DMS 273 (cell line): ENCODE measurements at regions not wholly inside any gene's neighbourhood (a gene's known extent, or its start where the extent isn't known, plus 50 kb on each side); places are given as distances from the start of the nearest gene placed in this dataset.
"Not testable (repeated sequence)": the region's sequence is repeated elsewhere in the genome, so short reads cannot be mapped to it uniquely, and the experiment has no call there.

Experiments used
- DNase-seq: peaks from one replicate; lab custom pipeline; 2025; ENCODE audit not compliant: unreplicated experiment; lab: John Stamatoyannopoulos, UW

DNA sequence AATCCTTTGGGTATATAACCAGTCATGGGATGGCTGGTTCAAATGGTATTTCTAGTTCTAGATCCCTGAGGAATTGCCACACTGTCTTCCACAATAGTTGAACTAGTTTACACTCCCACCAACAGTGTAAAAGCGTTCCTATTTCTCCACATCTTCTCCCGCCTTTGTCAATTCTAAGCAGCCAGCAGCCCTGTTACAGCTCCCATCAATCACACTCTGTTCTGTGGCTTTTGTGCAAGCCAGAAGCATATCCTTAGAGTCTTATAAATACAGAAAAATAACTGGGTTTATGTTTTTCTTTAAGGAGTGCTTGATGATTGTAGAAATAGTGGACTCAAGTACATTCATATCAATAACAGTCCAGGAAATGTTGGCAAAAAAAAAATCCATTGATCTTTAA lies 232.9 kb downstream of the ASMT start:
- DNase-seq, result not testable (repeated sequence)

DNA sequence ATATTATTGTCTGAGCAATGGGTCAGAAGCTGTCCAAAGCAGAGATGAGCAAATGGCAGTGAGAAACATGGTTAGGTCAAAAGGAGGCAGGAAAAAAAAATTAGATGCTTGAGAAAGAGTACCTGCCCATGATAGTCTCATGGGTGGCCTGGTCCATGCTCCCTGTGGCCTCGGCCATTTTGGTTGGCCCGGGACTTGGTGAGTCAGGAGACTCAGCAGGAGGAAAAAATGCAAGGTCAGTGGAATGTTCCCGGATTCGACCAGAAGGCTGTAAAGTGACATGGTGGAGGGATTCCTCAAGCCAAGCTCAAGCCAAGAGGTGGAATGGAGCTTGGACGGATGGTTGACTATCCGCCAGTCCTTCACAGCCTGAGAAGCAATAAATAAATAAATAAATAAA lies 236.7 kb downstream of the ASMT start:
- DNase-seq, result no peak

DNA sequence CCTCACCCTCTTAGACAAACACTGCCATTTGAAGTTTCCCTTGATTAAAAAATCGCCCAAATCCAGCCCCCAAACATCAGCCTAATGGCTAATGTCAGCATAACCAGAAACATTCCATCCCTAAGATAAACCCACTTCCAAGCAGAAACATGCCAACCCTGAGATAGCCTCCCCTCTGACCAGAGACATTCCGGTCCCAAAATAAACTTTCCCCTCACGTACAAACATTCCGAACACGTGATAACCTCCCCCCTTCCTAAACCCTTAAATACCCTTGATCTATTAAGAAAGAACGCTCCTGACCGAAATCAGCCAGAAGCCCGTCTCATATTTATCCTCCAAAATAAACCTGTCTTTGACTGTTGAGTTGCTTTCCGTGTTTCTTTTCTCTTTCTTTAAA lies 237.2 kb downstream of the ASMT start:
- DNase-seq, result no peak

DNA sequence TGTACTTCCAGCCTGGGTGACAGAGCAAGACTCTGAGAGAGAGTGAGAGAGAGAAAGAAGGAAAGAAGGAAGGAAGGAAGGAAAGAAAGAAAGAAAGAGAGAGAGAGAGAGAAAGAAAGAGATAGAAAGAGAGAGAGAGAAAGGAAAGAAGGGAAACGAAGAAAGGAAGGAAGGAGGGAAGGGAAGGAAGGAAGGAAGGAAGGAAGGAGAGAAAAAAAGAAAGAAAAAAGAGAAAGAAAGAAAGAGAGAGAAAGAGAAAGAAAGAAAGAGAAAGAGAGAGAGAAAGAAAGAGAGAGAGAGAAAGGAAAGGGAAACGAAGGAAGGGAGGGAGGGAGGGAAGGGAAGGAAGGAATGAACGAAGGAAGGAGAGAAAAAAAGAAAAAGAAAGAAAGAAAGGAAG lies 238.6 kb downstream of the ASMT start:
- no peak for DNase-seq

DNA sequence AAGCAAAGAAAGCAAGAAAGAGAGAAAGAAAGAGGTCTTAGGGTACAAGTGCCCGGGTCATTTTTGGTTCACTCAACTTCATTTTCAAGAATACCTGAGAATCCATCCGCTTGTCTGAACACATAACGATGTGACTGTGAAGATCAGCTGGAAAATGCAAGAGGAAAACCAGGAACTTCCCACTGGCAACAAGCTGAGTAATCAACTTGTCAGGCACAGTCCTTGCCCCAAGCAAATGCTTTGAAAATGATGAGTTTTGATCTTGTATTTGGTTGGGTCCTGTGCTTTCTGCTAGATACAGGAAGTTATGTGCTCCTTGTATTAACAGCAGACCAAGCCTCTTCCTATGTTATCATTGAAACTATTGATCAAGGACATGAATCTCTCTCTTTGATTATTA lies 239.1 kb downstream of the ASMT start:
- DNase-seq, result no peak

DNA sequence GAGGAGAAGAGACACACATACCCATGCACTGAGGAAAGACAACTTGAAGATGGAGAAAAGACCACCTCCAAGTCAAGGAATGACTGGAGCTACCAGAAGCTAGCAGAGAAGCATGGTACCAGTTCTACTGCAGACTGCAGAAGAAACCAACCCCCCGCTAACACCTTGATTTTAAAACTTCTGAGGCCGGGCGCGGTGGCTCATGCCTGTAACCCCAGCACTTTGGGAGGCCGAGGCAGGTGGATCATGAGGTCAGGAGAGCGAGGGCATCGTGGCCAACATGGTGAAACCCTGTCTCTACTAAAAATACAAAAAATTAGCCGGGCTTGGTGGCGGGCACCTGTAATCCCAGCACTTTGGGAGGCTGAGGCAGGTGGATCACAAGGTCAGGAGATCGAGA lies 240.0 kb downstream of the ASMT start:
- not testable (repeated sequence) for DNase-seq

DNA sequence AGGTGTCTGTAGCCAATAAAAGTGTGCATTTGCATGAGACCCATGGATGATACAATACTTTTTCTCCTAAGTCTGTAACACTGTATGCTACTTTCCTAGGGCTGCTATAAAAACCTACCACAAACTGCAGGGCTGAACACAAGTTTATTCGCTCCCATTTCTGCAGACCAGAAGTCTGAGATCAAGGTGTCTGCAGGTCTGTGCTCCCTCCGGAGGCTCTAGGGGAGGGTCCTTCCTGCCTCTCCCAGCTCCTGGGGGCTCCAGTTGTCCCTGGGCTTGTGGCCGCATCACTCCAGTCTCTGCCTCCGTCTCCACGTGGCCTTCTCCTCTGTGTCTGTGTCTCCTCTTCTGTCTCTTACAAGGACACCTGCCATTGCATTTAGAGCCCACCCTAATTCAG lies 244.4 kb downstream of the ASMT start:
- DNase-seq, result not testable (repeated sequence)

DNA sequence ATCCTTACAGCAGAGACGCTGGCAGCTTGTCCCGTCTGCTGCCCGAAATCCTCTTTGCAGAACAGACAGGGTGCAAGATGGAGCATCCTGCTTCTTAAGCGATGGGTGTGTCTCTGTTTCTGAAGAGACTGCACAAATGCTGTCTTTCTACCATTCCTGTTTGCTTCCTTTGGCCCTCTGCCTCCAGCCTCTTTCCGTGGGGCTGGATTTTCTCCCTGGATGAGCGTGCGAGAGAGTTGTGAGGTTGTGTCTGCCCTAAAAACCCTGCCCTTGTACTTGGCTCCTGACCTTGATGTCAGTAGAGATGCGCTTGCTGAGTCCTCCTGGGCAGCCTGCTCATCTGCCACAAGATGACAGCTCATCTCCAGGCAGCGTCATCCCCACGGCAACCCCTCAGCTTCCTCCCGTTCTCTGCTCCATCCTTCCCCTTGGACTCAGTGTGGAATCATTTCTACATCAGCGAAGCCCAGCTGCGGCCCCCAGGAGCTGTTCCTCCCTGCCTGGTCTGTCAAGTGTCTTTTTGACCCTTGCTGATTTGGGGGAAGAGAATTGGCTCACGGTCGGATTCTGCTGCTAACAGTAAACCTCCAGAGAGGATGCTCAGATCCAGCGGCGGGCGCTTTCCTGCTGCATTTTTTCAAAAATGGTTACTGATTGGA lies 246.2 kb downstream of the ASMT start:
- no peak for DNase-seq

DNA sequence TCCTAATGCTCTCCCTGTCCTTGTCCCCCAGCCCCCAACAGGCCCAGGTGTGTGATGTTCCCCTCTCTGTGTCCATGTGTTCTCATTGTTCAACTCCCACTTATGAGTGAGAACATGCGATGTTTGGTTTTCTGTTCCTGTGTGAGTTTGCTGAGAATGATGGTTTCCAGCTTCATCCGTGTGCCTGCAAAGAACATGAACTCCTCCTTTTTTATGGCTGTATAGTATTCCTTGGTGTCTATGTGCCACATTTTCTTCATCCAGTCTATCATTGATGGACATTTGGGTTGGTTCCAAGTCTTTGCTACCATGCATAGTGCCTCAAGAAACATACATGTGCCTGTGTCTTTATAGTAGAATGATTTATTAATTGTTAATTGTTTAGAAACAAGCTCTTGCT lies 249.1 kb downstream of the ASMT start:
- DNase-seq, result not testable (repeated sequence)

DNA sequence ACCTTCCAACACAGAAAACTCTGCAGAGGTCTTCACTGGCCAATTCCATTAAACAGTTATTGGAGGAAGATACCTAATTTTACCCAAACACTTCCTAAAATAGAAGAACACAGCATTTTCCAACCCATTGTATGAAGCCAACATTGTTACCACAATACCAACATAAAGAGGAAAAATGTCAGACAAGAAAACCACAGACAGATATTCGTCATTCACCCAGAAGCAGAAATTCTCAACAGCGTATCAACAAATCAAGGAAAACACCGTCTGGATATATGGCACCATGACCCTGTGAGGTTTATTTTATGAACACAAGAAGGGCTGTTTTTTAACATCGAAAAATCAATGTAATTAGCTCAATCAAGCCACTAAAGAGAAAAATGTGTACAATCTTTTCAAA lies 255.6 kb downstream of the ASMT start:
- no peak for DNase-seq

DNA sequence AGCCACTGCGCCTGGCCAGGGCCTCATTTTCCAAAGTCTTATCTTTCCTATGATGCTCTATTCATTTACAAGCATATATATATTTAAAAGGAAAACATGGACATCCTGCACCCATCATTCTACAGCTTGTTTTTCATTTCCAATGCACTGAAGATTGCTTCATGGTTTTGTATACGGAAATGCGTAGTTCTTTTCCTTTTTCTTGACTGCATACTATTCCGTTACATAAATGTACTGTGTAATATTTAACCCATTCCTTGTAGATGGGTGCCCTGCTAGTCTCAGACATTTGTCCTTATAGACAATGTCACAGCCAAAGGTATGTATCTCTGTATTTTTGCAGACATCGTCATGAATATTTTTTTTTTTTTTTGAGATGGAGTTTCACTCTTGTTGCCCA lies 257.0 kb downstream of the ASMT start:
- DNase-seq, result no peak

DNA sequence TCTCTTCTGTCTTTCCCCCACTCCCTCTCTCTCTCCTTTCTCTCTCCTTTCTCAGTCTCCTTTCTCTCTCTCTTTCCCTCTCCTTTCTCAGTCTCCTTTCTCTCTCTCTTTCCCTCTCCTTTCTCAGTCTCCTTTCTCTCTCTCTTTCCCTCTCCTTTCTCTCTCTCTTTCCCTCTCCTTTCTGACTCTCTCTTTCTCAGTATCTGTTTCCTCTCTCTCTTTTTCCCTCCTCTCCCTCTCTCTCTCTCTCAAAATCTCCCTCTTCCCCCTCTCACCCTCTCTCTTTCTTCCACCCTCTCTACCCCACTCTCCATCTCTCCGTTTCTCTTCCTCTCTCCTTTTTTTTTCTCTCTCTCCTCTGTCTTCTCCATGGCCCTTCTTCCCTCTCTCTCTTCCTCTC lies 258.8 kb downstream of the ASMT start:
- no peak for DNase-seq

DNA sequence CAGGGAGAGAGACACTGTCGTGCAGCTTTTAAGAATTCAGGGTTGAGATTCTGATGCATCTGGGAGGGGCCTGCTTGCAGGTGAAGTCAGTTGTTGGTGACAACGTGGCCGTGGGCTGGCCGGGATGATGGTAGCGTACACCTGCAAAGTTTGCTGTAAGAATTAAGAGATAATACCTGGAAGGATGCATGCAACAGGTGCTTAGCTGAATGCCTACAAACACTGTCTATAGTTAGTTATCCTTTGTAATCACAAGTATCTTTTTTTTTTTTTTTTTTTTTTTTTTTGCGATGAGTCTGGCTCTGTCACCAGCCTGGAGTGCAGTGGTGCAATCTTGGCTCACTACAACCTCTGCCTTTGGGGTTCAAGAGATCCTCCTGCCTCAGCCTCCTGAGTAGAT lies 259.6 kb downstream of the ASMT start:
- DNase-seq, result no peak

DNA sequence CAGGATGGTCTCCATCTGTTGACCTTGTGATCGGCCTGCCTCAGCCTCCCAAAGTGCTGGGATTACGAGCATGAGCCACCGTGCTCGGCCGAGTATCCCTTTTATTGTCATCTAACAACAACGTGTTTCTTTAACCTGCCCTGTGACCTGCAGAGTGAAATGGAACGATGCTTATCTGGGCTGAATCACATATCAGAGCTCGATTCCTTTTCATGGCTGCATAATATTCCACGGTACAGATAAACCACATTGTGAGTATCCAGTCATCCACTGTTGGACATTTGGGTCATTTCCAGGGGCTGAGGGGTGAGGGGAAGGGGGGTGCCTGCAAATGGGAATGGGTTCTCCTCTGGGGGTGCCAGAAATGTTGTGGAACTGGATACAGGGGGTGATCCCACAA lies 260.0 kb downstream of the ASMT start:
- DNase-seq, result no peak

DNA sequence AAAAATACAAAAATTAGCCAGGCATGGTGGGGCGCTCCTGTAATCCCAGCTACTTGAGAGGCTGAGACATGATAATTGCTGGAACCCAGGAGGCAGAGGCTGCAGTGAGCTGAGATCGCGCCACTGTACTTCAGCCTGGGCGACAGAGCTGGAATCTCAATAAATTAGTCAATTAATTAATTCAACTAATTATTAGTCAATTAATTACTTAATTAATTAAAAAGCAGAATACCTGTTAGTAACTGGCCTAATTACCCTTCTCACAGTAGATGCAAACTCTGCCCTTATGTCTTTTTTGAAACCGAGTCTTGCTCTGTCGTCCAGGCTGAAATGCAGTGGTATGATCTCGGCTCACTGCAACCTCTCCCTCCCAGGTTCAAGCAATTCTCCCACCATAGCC lies 261.2 kb downstream of the ASMT start:
- no peak for DNase-seq

DNA sequence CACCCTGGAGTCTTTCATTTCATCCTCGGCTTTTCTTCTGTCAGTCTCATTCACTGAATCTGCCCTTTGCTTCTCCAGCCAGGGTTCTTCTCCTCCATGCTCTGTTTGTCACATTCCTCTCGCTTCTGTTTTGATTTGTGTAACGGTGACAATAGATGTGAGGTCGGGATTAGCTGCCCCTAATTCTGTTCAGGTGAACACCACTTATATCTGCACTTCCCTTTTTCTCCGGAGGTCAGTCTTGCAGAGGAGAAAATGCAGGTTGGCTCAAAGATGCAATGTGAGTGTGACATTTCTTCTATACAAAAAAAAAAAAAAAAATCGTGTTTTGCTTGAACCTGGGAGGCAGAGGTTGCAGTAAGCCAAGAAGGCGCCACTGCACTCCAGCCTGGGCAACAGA lies 262.9 kb downstream of the ASMT start:
- no peak for DNase-seq

DNA sequence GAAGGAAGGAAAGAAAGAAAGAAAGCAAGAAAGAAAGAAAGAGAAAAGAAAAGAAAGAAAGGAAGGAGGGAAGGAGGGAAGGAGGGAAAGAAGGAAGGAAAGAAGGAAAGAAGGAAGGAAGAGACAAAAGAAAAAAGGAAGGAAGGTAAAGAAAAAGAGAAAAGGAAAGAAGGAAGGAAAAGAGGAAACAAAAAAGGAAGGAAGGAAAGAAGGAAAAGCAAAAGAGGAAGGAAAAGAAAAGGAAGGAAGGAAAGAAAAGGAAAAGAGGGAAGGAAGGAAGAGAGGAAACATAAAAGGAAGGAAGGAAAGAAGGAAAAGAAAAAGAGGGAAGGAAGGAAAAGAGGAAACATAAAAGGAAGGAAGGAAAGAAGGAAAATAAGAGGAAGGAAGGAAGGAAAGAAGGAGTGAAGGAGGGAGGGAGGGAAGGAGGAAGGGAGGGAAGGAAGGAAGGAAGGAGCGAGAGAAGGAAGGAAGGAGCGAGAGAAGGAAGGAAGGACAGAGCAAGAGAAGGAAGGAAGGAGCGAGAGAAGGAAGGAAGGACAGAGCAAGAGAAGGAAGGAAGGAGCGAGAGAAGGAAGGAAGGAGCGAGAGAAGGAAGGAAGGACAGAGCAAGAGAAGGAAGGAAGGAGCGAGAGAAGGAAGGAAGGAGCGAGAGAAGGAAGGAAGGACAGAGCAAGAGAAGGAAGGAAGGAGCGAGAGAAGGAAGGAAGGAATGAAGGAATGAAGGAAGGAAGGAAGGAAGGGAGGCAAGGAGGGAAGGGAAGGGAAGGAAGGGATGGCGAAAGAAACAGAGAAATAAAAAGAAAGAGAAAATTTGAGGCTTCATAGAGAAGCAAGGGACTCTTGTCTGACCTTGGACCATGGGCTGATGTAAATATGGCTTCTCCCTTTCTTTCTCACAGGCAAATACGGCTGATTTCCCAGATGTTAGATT lies 266.3 kb downstream of the ASMT start:
- not testable (repeated sequence) for DNase-seq

DNA sequence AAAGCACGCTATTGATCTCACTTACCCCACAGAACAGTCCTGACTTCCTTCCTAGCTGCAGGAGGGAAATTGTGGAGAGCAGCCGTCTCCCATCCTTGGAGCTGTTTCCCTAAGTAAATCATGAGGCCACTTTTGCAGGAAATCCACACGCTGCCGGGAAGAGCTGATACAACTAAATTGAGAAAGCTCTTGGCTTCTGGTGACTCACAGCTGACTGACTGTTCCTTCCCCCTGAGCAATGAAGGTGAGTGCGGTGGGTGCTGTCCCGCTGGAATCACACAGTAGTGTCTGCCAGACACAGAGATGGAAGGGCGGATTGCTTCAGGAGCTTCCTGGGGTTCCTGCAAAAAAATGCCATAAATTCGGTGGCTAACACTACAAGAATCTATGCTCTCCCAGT lies 268.9 kb downstream of the ASMT start:
- no peak for DNase-seq

DNA sequence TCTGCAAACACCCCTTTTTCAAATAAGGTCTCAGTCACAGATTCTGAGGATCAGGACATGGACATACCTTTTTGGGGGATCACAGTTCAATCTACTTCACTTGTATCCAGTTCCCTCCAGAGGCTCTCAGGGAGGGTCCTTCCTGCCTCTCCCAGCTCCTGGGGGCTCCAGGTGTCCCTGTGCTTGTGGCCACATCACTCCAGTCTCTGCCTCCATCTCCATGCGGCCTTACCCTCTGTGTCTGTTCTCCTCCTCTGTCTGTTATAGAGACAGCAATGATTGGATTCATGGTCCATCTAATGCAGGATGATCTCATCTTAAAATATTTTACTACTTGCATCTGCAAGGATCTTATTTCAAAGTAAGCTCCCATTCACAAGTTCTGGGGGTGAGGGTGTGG lies 269.6 kb downstream of the ASMT start:
- DNase-seq, result no peak

DNA sequence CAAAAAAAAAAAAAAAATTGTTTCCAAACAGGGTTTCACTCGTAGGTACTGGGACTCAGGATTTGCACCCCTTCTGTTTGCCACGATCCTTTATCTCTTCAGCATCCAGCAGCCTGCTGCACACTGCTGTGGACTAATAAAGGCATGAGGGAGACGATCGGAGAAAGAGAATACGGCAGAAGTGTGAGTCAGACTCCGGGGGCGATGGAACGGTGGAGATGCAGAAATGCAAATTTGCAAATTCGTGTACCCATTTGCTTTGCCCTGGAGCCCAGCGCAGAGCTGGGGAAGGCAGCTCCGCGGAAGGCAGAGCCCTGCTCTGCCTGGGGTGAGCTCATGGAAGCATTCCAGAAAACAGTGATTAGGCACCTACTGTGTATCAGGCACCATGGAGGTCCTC lies 270.3 kb downstream of the ASMT start:
- no peak for DNase-seq

DNA sequence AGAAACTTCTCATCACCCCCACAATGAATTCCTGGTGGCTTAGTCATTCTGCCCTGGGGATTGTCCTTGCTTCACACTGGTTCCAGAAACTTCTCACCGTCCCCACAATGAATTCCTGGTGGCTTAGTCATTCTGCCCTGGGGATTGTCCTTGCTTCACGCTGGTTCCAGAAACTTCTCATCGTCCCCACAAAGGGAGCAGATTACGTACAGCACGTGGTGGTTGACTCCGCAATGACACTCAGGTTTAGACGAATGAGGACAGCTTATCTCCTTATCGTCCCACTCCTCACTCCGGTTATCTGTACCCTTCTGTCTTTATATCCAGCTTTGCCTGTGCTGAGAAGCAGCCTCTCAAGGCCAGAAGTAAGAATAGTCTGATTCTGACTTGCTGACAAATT lies 273.4 kb downstream of the ASMT start:
- DNase-seq, result not testable (repeated sequence)

DNA sequence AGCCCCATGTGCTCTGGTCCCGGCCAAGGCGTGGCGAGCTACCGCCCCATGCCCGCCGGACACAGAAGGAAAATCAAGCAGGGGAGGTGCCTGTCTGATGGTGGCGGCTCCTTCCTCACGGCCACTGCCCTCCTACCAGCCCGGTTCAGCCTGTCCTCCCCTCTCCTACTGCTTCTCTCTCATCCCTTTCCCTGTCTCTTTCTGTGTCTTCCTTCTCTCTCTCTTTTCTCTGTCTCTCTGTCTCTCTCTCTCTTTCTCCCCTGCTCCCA lies 279.1 kb downstream of the ASMT start:
- no peak for DNase-seq

DNA sequence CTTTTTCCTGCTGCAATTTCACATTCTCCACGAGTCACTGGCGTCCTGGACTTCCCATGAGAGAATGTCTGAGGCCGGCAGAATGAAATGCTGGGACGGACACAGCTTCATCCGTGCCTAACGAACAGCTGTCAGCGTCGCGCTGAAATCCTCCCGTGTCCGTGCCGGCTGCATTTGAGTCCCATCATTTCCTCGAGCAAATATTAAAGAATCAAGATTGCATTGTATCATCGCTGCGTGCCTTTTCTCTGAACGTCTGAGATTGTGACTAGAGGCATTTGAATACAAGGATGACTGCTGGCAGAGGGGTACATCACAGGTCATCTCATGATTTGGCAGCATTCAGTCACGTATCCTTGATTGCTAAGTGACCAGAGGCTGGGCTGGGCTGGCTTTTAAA lies 279.9 kb downstream of the ASMT start:
- no peak for DNase-seq
